Muscle of leg (tissue), 3 donors: ENCODE measurements at regions not wholly inside any gene's neighbourhood (a gene's known extent, or its start where the extent isn't known, plus 50 kb on each side); places are given as distances from the start of the nearest gene placed in this dataset.

Experiments
- DNase-seq: peaks from one replicate; pipeline ENCODE4 v3.0.0; 2013
- H3K27ac ChIP-seq: one replicate; pipeline ENCODE4 v1.5.1; 2013; ENCODE audit warnings: mild to moderate bottlenecking, low read length, control low read depth
- H3K27me3 ChIP-seq: one replicate; pipeline ENCODE4 v1.6.1; 2013; ENCODE audit warnings: low read length; ENCODE audit not compliant: control insufficient read depth, insufficient read depth
- H3K36me3 ChIP-seq: one replicate; pipeline ENCODE4 v1.6.1; 2013; ENCODE audit warnings: low read length; ENCODE audit not compliant: control insufficient read depth, insufficient read depth
- H3K4me1 ChIP-seq: one replicate; pipeline ENCODE4 v1.6.1; 2013; ENCODE audit warnings: low read length; ENCODE audit not compliant: control insufficient read depth, insufficient read depth
- H3K4me3 ChIP-seq: one replicate; pipeline ENCODE4 v1.5.1; 2013; ENCODE audit warnings: low read length, control low read depth
- H3K9me3 ChIP-seq: replicated peaks from 2 replicates; pipeline ENCODE4 v1.6.1; 2013; ENCODE audit warnings: low read depth, low read length; ENCODE audit not compliant: control insufficient read depth
- WGBS: methylation state at CpG from one replicate; pipeline ENCODE4 v1.1.5; 2013; ENCODE audit warnings: missing lambda C conversion rate; ENCODE audit not compliant: insufficient coverage; 5-methylcytosine and 5-hydroxymethylcytosine counted together

GRCh38 chr12:93325855-93326254, 51.9 kb upstream of the NUDT4 start:
- Histone ChIP-seq H3K9me3 (no peaks in the 10 kb centered on the region), H3K4me1 (no peaks in the 10 kb centered on the region), H3K36me3 (no peaks in the 10 kb centered on the region), H3K27ac (no peak overlapping the region), H3K27me3 (no peaks in the 10 kb centered on the region), H3K4me3 (no peak overlapping the region)
- DNase-seq, result no peak
- WGBS, result 100% methylated on average over 2 of the region's 7 CpGs
